Stimulated activated CD4-positive, alpha-beta T cell treated with anti-CD3 and anti-CD28 coated beads, Interleukin-1b, Interleukin-23, amount 100 ng/mL, for 48 hours (primary cell): ENCODE measurements at regions not wholly inside any gene's neighbourhood (a gene's known extent, or its start where the extent isn't known, plus 50 kb on each side); places are given as distances from the start of the nearest gene placed in this dataset.
"Not testable (repeated sequence)": the region's sequence is repeated elsewhere in the genome, so short reads cannot be mapped to it uniquely, and the experiment has no call there.

ENCODE experiments used
- DNase-seq: peaks from one replicate; pipeline ENCODE4 v3.0.0-alpha.2; 2020

DNA sequence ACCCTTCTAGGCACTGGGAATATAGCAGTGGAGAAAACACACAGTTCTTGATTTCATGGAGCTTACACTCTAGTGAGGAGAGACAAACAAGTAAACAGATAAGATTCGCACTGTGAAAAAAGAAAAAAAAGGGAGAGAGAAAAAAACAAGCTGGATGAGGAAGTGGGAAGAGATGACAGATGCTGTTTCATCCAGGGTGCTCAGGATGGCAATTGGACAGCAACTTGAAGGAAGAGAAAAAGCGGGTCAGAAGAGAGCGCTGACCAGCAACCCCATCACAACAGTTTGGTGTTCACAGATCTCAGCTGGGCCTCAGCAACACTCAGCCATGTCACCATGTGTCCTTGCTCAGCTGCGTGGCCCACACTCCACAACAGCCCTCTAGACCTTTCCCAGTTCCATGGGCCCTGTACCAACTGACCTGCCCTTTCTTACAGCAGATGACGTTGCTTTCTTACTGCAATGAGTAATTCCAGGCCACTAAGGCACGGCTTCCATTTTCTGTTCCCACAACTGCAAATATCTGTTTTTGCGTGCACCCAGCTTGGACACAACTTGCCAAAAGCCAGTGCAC lies 230.8 kb downstream of the MEX3B start:
- DNase-seq = no peak

DNA sequence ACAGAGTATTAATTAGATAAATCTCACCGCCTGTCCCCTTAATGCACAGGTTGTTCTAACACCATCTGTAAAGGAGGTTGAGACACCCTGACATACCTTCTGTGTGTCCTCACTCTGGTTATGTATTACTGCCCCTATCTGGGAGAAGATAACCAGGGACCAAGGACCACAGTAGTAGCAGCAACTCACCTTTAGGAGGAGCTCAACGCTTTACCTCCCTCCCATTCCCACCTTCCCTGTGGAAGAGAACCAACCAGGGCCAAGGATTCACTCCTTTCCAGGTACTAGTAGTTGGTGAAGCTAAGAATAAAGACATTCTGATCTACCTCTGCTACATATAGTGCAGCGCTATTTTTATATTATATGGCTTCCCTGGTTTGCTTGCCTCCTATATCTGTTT lies 232.6 kb downstream of the MEX3B start:
- no peak for DNase-seq

DNA sequence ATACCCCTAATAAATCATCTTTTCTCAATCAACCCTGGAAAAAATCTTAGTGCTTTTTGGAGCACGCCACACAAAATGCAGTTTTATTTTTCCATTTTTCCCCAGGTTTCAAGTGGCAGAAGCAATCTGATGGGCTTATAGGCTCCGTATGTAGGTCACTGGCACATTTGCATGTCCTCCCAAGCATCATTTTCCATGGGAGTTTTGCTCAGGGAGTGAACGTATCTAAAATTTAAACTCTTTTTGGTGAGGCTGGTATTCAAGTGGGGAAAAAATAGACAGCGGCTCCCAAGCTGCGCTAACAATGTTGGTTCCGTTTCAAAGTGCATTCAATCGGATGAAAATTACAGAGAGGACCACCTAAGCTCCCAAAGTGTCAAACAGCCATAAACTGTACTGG lies 233.4 kb downstream of the MEX3B start:
- no peak for DNase-seq

- no peak for DNase-seq
Observed at GRCh38 chr15:81811736-81812135, 234.1 kb downstream of the MEX3B start.

DNA sequence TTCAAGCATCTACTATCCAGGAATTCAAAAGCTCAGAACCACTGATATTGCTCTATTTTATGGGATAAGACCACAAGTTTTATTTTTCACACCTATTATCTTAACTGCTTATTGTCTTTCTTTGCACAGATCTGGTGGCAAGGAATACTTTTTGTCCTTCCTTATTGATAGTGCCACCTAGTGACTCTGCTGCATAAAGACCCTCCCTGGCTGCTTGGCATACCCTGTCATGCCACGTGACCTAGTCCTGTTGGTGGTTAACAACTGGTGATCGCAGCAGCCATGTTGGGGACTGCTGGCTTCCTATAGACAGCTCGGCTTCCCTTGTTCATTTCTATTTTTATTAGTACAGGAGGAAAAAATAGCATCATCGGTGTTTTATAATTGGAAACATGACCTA lies 236.3 kb downstream of the MEX3B start:
- DNase-seq = no peak

DNA sequence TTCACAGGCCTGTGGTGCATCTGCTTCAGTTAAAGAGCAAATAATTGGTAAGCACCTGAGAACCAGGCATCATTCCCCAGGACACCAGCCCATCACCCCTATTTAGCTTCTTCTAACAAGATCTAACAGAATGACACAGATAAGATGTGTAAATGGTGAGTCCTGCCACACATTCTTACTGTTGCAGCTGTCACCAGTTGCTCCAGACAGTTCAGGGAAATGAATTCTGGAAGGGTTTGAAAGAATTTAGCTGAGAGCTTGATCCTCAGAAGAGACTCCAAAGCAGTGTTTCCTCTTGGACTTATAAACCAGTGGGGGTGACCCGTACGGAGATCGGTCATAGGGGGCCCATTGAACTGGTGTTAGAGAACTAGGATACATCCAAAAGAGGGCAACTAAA lies 238.0 kb downstream of the MEX3B start:
- no peak for DNase-seq

- DNase-seq = no peak
Observed at GRCh38 chr15:81807186-81807585, 238.6 kb downstream of the MEX3B start.

GRCh38 chr15:81795899-81796298 lies 249.9 kb downstream of the MEX3B start:
- no peak for DNase-seq

DNA sequence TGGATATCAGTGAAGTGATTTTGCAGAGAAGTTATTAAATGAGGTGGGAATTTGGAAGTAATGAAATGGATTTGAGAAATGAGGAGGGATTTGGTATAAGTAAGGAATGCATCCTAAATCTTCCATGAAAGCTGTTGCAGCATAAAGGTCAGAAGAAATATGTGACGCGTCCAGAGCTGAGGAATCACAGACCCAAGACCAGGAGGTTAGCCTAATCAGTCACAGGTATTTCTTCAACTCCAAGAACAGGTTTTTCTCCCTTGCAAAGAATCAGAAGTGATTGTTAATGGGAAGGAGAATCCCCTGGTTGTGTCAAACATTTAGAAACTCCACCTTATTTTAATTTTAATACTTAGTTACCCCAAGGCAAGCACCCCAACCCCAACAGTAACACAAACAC lies 253.2 kb downstream of the MEX3B start:
- DNase-seq = no peak

GRCh38 chr15:81791322-81791721 lies 254.5 kb downstream of the MEX3B start:
- DNase-seq = not testable (repeated sequence)

- DNase-seq = no peak
Observed at GRCh38 chr15:81789403-81789802, 256.4 kb downstream of the MEX3B start.

GRCh38 chr15:81786776-81787175 lies 259.0 kb downstream of the MEX3B start:
- DNase-seq = no peak

- DNase-seq = no peak
Observed at GRCh38 chr15:81785679-81786078, 260.1 kb downstream of the MEX3B start.

- no peak for DNase-seq
Observed at GRCh38 chr15:81785181-81785580, 260.6 kb downstream of the MEX3B start.

- DNase-seq = no peak
Observed at GRCh38 chr15:81784751-81785150, 261.1 kb downstream of the MEX3B start.

DNA sequence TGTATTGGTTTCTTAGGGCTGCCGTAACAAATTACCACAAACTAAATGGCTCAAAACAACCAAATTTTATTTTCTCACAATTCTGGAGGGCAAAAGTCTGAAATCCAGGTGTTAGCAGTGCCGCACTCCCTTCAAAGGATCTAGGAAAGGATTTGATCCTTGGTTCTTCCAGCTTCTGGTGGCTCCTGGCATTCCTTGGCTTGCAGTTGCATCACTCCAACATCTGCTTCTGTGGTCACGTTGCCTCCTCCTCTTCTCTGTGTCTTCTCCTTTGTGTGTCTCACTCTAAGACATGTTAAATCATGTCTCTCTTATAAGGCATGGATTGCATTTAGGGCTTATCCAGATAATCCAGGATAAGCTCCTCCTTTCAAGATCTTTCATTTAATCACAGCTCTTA lies 262.2 kb downstream of the MEX3B start:
- no peak for DNase-seq

DNA sequence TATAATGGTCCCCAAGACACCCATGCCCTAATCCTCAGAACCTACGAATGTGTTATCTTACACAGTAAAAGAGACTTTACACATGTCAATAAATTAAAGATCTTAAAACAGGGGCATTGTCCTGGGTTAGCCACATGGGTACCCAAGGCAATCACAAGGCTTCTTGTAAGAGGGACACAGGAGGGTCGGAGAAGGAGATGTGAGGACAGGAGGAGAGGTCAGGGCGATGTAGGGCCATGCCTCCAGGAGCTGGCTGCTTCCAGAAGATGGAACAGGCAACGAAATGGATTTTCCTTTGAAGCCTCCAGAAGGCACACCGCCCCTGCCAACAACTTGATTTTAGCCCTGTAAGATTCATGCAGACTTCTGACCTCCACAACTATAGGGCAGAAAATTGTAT lies 262.7 kb downstream of the MEX3B start:
- no peak for DNase-seq

DNA sequence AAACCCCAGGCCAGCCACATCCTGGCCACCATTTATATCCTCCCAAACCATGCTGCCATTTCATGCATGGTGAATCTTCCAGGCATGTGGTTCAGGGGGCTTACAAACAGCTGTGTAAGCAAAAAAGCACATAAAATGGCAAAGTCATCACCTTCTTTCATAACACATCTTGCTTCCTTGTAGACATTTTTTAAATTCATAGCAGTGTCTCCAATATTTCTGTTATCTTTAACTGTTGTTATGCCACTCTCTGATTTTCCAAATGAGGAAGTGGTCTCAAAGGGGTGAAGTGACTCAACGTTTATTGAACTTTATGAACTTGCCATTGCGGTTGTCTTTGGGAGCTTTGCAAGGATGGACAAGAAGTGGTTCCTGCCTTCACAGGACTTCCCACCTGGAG lies 264.4 kb downstream of the MEX3B start:
- DNase-seq = no peak

DNA sequence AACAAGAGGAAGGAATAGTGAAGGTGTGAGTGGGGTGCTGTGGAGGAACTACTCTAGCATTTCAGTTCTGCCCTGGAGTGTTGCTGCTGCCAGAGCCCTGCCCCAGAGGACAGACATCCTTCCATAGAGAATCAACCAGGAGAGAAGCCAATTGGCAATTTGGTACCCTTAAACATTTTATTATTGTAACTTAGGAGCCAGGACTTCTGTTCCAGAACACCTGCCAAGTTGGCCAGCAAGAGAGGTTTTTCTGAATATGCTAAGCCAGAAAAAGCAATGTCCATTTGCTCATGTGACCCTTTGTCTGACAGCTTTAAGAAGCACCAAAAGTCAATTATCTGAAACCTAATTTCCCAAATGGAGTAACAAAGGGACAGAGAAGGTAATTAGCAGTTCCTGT lies 264.9 kb downstream of the MEX3B start:
- DNase-seq = no peak

- no peak for DNase-seq
Observed at GRCh38 chr15:81779181-81779580, 266.6 kb downstream of the MEX3B start.

- DNase-seq = no peak
Observed at GRCh38 chr15:81777546-81777945, 268.3 kb downstream of the MEX3B start.

- no peak for DNase-seq
Observed at GRCh38 chr15:81776976-81777375, 268.8 kb downstream of the MEX3B start.

DNA sequence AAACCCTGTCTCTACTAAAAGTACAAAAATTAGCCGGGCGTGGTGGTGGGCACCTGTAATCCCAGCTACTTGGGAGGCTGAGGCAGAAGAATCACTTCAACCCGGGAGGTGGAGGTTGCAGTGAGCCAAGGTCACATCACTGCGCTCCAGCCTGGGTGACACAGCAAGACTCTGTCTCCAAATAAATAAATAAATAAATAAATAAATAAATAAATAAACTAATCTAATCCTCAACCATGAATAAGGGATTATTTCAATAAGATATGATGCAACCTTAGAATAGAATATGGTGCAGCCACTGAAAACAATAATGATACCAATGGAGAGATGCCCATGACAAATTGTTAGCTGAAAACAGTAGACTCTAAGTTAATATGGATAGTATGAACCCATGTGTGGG lies 270.0 kb downstream of the MEX3B start:
- DNase-seq = not testable (repeated sequence)

DNA sequence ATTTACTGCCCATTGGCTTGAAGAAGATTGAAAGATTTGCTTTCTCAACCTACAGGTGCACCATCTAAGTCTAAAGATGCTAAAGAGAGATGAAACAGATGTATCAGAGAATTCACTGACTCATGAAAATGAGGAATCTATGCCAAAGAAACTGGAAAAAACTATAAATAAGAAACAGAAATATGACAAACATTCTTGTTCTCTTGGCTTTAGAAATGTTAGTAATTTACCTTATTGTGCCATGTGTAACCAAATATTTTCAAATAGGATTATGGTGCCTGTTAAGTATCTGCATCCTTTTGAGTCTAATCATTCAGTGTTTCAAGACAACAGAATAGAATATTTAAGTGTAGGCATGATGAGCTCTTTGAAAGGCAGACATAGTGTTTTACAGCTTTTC lies 271.5 kb downstream of the MEX3B start:
- DNase-seq = no peak

GRCh38 chr15:81768773-81769172 lies 277.0 kb downstream of the MEX3B start:
- DNase-seq = no peak
